Osteoblast (primary cell): ENCODE measurements at regions not wholly inside any gene's neighbourhood (a gene's known extent, or its start where the extent isn't known, plus 50 kb on each side); places are given as distances from the start of the nearest gene placed in this dataset.

Experiments used
- DNase-seq: peaks from one replicate; pipeline ENCODE4 v3.0.0; 2011; ENCODE audit warnings: low spot score, mixed read lengths; ENCODE audit not compliant: insufficient read length; ENCODE audit errors: missing footprints
- H2AFZ ChIP-seq: 2 replicates; pipeline ENCODE4 v1.6.0; 2011; ENCODE audit warnings: mild to moderate bottlenecking, low read length
- H3K27ac ChIP-seq: 2 replicates; pipeline ENCODE4 v1.5.1; 2011; ENCODE audit warnings: mild to moderate bottlenecking, low read depth, low read length, moderate library complexity
- H3K27me3 ChIP-seq: 2 replicates; pipeline ENCODE4 v1.6.0; 2012; ENCODE audit warnings: mild to moderate bottlenecking, control low read depth, inconsistent platforms, low read length, moderate library complexity; ENCODE audit not compliant: insufficient read depth
- H3K36me3 ChIP-seq: 2 replicates; pipeline ENCODE4 v1.5.1; 2011; ENCODE audit warnings: mild to moderate bottlenecking, low read length, control low read depth, moderate library complexity; ENCODE audit not compliant: insufficient read depth
- H3K4me1 ChIP-seq: 2 replicates; pipeline ENCODE4 v1.5.1; 2011; ENCODE audit warnings: mild to moderate bottlenecking, low read length, control low read depth, moderate library complexity; ENCODE audit not compliant: insufficient read depth
- H3K4me2 ChIP-seq: 2 replicates; pipeline ENCODE4 v1.6.0; 2011; ENCODE audit warnings: mild to moderate bottlenecking, low read length; ENCODE audit not compliant: insufficient read depth
- H3K4me3 ChIP-seq: fragments of 200-600 bp; sonication (generic); 3 replicates; pipeline ENCODE4 v1.5.1; 2012; ENCODE audit warnings: mild to moderate bottlenecking, low read length, inconsistent platforms; ENCODE audit not compliant: insufficient read depth
- H3K79me2 ChIP-seq: 2 replicates; pipeline ENCODE4 v1.6.0; 2012; ENCODE audit warnings: mild to moderate bottlenecking, low read length, control low read depth, inconsistent platforms; ENCODE audit not compliant: insufficient read depth
- H3K9me3 ChIP-seq: 2 replicates; pipeline ENCODE4 v1.5.1; 2011; ENCODE audit warnings: low read depth, low read length, control low read depth
- H4K20me1 ChIP-seq: 2 replicates; pipeline ENCODE4 v1.6.0; 2012; ENCODE audit warnings: mild to moderate bottlenecking, low read length, control low read depth; ENCODE audit not compliant: insufficient read depth
- CTCF ChIP-seq: IDR thresholded peaks from 2 replicates; pipeline ENCODE4 v1.5.1; 2011; ENCODE audit warnings: mild to moderate bottlenecking, low read depth, low read length, moderate library complexity; ENCODE audit errors: extremely low read depth

- no peaks in the 10 kb centered on the region for H4K20me1 ChIP-seq
- H3K27ac ChIP-seq: no peak overlapping the region
- H3K9me3 ChIP-seq: no peaks in the 10 kb centered on the region
- no peaks in the 10 kb centered on the region for H3K27me3 ChIP-seq
- no peaks in the 10 kb centered on the region for H3K36me3 ChIP-seq
- H2AFZ ChIP-seq: no peak overlapping the region
- H3K4me2 ChIP-seq: no peak overlapping the region
- no peaks in the 10 kb centered on the region for H3K79me2 ChIP-seq
- TF ChIP-seq CTCF: no peak
- H3K4me3 ChIP-seq: no peak overlapping the region
- H3K4me1 ChIP-seq: no peaks in the 10 kb centered on the region
- peak; percentile 6 for DNase-seq
Measured at GRCh38 chr1:79517470-79518224, 511.1 kb upstream of the ADGRL4 start.

DNA sequence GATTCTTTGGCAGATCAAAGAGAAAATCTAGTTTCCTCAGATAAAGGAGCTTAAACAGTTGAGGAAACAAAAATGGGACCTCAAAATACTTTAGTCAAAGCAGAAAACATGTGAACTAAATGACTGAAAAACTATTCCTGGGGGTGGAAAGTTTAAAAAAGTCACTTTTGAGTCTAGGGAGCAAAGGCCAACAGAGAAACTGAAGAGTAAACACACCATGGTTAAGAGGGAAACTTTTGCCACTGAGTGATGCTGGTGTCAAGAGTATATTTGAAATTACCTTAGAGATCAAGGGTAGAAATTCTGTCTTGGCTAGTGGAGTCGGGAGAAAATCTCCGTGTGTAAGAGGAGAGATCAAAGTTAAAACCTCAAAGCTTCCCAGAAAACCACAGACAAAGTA lies 501.2 kb upstream of the ADGRL4 start:
- Histone ChIP-seq H3K27me3 (no peaks in the 10 kb centered on the region), H3K9me3 (no peaks in the 10 kb centered on the region), H3K79me2 (no peaks in the 10 kb centered on the region), H3K4me2 (no peak overlapping the region), H4K20me1 (no peaks in the 10 kb centered on the region), H3K27ac (no peak overlapping the region), H3K4me3 (no peak overlapping the region), H3K4me1 (no peaks in the 10 kb centered on the region), H2AFZ (no peak overlapping the region), H3K36me3 (no peaks in the 10 kb centered on the region)
- no peak for TF ChIP-seq CTCF
- DNase-seq: peak; percentile 6

- H3K27ac ChIP-seq: no peak overlapping the region
- TF ChIP-seq CTCF: no peak
- no peak for DNase-seq
Measured at GRCh38 chr1:79501153-79501552, 494.6 kb upstream of the ADGRL4 start.

DNA sequence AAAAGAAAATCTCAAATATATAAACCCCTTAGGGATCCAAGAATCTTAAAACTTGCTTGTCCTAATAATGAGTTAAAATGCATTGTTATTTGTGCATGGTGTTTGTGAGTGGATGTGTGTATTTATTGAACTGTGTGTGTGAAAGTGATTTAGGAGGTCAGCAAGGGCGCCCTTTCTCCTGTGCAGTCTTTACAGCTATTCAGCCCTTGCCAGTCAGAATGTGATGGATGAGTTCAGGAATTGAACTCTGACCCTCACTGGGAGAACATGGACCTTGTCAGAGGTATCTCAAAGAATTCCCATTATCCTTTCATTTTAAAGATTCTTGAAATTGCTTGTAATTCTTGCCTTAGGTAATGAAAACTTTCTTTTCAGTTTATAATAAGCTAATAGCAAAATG lies 493.0 kb upstream of the ADGRL4 start:
- Histone ChIP-seq H3K27me3 (no peaks in the 10 kb centered on the region), H3K79me2 (no peaks in the 10 kb centered on the region), H3K36me3 (no peaks in the 10 kb centered on the region), H3K4me1 (no peaks in the 10 kb centered on the region), H3K9me3 (no peaks in the 10 kb centered on the region), H3K4me2 (no peak overlapping the region), H3K27ac (no peak overlapping the region), H3K4me3 (no peak overlapping the region), H2AFZ (no peak overlapping the region), H4K20me1 (no peaks in the 10 kb centered on the region)
- no peak for DNase-seq
- no peak for TF ChIP-seq CTCF

More at GRCh38 chr1:79501153-79501552, 494.6 kb upstream of the ADGRL4 start:
- Histone ChIP-seq H4K20me1 (no peaks in the 10 kb centered on the region), H3K9me3 (no peaks in the 10 kb centered on the region), H3K27me3 (no peaks in the 10 kb centered on the region), H3K4me3 (no peak overlapping the region), H2AFZ (no peak overlapping the region), H3K79me2 (no peaks in the 10 kb centered on the region), H3K36me3 (no peaks in the 10 kb centered on the region), H3K4me1 (no peaks in the 10 kb centered on the region), H3K4me2 (no peak overlapping the region)
